ENCODE measurements at regions not wholly inside any gene's neighbourhood (a gene's known extent, or its start where the extent isn't known, plus 50 kb on each side); places are given as distances from the start of the nearest gene placed in this dataset.

DNA sequence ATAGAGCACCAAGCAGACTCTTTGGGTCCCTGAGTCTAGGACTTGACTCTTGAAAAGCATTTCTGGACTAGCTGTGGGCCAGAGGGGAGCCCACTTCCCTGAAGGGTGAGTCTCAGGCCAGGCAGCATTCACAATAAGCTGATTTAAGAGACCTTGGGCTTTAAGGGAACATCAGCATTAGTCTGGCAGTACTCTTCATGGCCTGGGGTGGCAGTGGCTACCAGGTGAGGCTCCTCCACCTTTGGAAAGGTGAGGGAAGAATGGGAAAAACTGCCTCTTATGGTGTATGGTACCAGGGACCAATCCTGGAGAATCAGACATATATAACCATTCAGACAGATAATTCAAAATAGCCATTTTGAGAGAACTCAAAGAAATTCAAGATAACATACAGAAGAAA is 599.9 kb upstream of the POU3F3 start (continued):
- TF ChIP-seq ZNF70 (CRISPR knock-in tag; IDR thresholded peaks at IDR 0.05), result no peak
- TF ChIP-seq ZFP3 (CRISPR knock-in tag; IDR thresholded peaks at IDR 0.05), result no peak

GRCh38 chr2:104262714-104263113 is 591.2 kb upstream of the POU3F3 start:
- no peak for ATAC-seq

DNA sequence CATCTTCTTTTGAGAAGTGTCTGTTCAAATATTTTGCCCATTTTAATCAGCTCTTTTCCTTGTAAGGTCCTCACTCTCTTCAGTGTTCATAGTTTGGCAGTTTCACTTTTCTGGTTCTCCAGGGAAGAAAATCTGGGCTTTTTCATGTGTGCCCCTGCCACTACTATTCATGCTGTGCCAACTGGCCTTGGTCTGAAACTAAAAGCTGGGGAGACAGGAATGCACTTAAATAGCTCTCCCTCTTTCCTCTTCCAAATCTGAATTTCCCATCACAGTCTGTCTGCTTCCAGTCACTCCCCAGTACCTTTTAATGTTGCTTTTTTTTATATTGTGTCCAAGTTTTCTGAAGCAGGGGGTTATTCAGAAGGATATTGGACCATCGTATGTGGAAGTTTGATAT is 574.3 kb upstream of the POU3F3 start:
- no peak for ATAC-seq
- no peak for TF ChIP-seq CSDC2 (CRISPR knock-in tag; IDR thresholded peaks at IDR 0.05)

More at GRCh38 chr2:104262714-104263113, 591.2 kb upstream of the POU3F3 start:
- TF ChIP-seq ZC3H10 (CRISPR knock-in tag; IDR thresholded peaks at IDR 0.05) (no peak), ARNTL (CRISPR knock-in tag; IDR thresholded peaks at IDR 0.05; ENCODE audit: borderline replicate concordance, low read depth) (no peak)

DNA sequence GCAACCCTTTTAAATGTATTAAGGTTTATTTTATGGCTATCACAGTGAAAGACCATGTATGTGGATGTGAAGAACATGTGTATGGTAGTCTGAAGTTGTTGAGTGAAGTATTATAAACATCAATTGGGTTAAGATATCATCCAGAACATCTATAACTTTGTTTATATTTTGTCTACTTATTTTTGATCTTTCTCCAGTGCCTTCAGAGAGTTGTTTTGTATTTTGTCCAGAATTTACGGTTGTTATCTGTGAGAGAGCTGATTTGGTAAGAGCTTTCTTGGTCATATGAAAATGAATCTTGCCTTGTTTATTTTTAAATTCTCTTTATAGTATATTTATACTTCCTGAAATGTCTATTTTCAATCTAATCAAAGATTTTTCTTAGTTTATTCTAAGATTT is 573.7 kb upstream of the POU3F3 start:
- no peak for TF ChIP-seq GLIS3 (CRISPR knock-in tag; IDR thresholded peaks at IDR 0.05)
- TF ChIP-seq, protein P1, sequence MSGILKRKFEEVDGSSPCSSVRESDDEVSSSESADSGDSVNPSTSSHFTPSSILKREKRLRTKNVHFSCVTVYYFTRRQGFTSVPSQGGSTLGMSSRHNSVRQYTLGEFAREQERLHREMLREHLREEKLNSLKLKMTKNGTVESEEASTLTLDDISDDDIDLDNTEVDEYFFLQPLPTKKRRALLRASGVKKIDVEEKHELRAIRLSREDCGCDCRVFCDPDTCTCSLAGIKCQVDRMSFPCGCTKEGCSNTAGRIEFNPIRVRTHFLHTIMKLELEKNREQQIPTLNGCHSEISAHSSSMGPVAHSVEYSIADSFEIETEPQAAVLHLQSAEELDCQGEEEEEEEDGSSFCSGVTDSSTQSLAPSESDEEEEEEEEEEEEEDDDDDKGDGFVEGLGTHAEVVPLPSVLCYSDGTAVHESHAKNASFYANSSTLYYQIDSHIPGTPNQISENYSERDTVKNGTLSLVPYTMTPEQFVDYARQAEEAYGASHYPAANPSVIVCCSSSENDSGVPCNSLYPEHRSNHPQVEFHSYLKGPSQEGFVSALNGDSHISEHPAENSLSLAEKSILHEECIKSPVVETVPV (CRISPR knock-in tag; IDR thresholded peaks at IDR 0.05), result no peak
- no peak for TF ChIP-seq ZFP30 (CRISPR knock-in tag; IDR thresholded peaks at IDR 0.05)
- no peak for TF ChIP-seq PPARA (CRISPR knock-in tag; IDR thresholded peaks at IDR 0.05; ENCODE audit: borderline replicate concordance)
- TF ChIP-seq RARB (CRISPR knock-in tag; IDR thresholded peaks at IDR 0.05), result no peak
- TF ChIP-seq TOX (CRISPR knock-in tag; IDR thresholded peaks at IDR 0.05; ENCODE audit: borderline replicate concordance), result no peak
- TF ChIP-seq, protein P2, sequence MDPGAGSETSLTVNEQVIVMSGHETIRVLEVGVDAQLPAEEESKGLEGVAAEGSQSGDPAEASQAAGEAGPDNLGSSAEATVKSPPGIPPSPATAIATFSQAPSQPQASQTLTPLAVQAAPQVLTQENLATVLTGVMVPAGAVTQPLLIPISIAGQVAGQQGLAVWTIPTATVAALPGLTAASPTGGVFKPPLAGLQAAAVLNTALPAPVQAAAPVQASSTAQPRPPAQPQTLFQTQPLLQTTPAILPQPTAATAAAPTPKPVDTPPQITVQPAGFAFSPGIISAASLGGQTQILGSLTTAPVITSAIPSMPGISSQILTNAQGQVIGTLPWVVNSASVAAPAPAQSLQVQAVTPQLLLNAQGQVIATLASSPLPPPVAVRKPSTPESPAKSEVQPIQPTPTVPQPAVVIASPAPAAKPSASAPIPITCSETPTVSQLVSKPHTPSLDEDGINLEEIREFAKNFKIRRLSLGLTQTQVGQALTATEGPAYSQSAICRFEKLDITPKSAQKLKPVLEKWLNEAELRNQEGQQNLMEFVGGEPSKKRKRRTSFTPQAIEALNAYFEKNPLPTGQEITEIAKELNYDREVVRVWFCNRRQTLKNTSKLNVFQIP (CRISPR knock-in tag; IDR thresholded peaks at IDR 0.05; ENCODE audit: borderline replicate concordance, low read depth), result no peak
- TF ChIP-seq ZFP3 (CRISPR knock-in tag; IDR thresholded peaks at IDR 0.05), result no peak
- TF ChIP-seq ZNF565 (CRISPR knock-in tag; conservative IDR thresholded peaks at IDR 0.05; ENCODE audit: low read depth), result no peak
- TF ChIP-seq SNAI2 (CRISPR knock-in tag; IDR thresholded peaks at IDR 0.05), result no peak
- no peak for TF ChIP-seq CREB5 (CRISPR knock-in tag; IDR thresholded peaks at IDR 0.05; ENCODE audit: low read depth)
- ATAC-seq, result no peak

GRCh38 chr2:104286841-104287240 is 567.1 kb upstream of the POU3F3 start:
- no peak for ATAC-seq

More at GRCh38 chr2:104286841-104287240, 567.1 kb upstream of the POU3F3 start:
- TF ChIP-seq BACH2 (CRISPR knock-in tag; IDR thresholded peaks at IDR 0.05; ENCODE audit: borderline replicate concordance) (no peak), ZNF565 (CRISPR knock-in tag; conservative IDR thresholded peaks at IDR 0.05; ENCODE audit: low read depth) (no peak), CSDC2 (CRISPR knock-in tag; IDR thresholded peaks at IDR 0.05) (no peak), RARB (CRISPR knock-in tag; IDR thresholded peaks at IDR 0.05) (no peak), CREB5 (CRISPR knock-in tag; IDR thresholded peaks at IDR 0.05; ENCODE audit: low read depth) (no peak), ESRRG (CRISPR knock-in tag; IDR thresholded peaks at IDR 0.05) (no peak), ZFP3 (CRISPR knock-in tag; IDR thresholded peaks at IDR 0.05) (no peak), ARNTL (CRISPR knock-in tag; IDR thresholded peaks at IDR 0.05; ENCODE audit: borderline replicate concordance, low read depth) (no peak)

All from SK-N-SH treated with all-trans-retinoic acid at 6 μM for 48 hours (cell line).